HUES64 (cell line): ENCODE measurements at regions not wholly inside any gene's neighbourhood (a gene's known extent, or its start where the extent isn't known, plus 50 kb on each side); places are given as distances from the start of the nearest gene placed in this dataset.
"Not testable (repeated sequence)": the region's sequence is repeated elsewhere in the genome, so short reads cannot be mapped to it uniquely, and the experiment has no call there.

Source experiments
- H3K27ac ChIP-seq: 2 replicates; pipeline ENCODE4 v1.7.0; 2013; ENCODE audit warnings: low read depth, low read length, inconsistent platforms
- H3K27me3 ChIP-seq: 2 replicates; pipeline ENCODE4 v1.6.1; 2013; ENCODE audit warnings: mild to moderate bottlenecking, low read length; ENCODE audit not compliant: insufficient read depth
- H3K36me3 ChIP-seq: 2 replicates; pipeline ENCODE4 v1.6.1; 2013; ENCODE audit warnings: mild to moderate bottlenecking, low read length; ENCODE audit not compliant: insufficient read depth
- H3K4me1 ChIP-seq: 2 replicates; pipeline ENCODE4 v1.6.1; 2013; ENCODE audit warnings: mild to moderate bottlenecking, low read length, moderate library complexity; ENCODE audit not compliant: insufficient read depth
- H3K4me3 ChIP-seq: 2 replicates; pipeline ENCODE4 v1.5.1; 2013; ENCODE audit warnings: mild to moderate bottlenecking, low read length, moderate library complexity
- H3K9ac ChIP-seq: 2 replicates; pipeline ENCODE4 v1.6.1; 2013; ENCODE audit warnings: mild to moderate bottlenecking, low read depth, low read length
- H3K9me3 ChIP-seq: 2 replicates; pipeline ENCODE4 v1.6.1; 2013; ENCODE audit warnings: low read depth, low read length; ENCODE audit not compliant: insufficient read depth
- WGBS: fragments of 150-250, 120-280 bp; methylation state at CpG from one replicate; pipeline ENCODE4 v1.1.7; 2013; ENCODE audit warnings: missing lambda C conversion rate; 5-methylcytosine and 5-hydroxymethylcytosine counted together

DNA sequence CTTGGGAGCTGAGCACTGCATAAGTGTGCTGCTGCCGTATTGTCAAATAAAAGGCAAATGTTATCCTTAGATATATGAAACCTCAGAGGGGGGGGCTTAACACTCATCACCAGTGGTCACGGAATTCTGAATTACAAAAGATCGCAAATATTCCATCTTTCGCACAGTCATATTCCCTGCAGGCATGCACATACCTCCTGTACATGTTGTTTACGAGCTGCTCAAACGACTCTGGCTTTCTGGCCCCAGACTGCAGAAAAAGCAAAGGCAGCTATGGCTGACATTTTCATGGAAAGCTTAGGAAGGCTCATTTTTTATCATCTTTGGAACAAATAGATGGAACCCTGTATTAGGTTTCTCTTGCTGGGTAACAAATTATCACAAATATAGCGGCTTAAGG is 265.5 kb upstream of the NBPF12 start:
- not testable (repeated sequence) for H3K27ac ChIP-seq, H3K4me1 ChIP-seq
- 74% methylated on average over 3 of the region's 7 CpGs for WGBS

GRCh38 chr1:146671588-146671987 is 266.5 kb upstream of the NBPF12 start:
- H3K36me3 ChIP-seq, H3K4me1 ChIP-seq, H3K4me3 ChIP-seq, H3K27me3 ChIP-seq, H3K9me3 ChIP-seq, H3K9ac ChIP-seq, H3K27ac ChIP-seq: not testable (repeated sequence)
- WGBS, result 100% methylated on average over 2 of the region's 6 CpGs

More for the DNA sequence above, 265.5 kb upstream of the NBPF12 start:
- H3K9me3 ChIP-seq, H3K4me3 ChIP-seq, H3K36me3 ChIP-seq, H3K9ac ChIP-seq, H3K27me3 ChIP-seq: not testable (repeated sequence)

DNA sequence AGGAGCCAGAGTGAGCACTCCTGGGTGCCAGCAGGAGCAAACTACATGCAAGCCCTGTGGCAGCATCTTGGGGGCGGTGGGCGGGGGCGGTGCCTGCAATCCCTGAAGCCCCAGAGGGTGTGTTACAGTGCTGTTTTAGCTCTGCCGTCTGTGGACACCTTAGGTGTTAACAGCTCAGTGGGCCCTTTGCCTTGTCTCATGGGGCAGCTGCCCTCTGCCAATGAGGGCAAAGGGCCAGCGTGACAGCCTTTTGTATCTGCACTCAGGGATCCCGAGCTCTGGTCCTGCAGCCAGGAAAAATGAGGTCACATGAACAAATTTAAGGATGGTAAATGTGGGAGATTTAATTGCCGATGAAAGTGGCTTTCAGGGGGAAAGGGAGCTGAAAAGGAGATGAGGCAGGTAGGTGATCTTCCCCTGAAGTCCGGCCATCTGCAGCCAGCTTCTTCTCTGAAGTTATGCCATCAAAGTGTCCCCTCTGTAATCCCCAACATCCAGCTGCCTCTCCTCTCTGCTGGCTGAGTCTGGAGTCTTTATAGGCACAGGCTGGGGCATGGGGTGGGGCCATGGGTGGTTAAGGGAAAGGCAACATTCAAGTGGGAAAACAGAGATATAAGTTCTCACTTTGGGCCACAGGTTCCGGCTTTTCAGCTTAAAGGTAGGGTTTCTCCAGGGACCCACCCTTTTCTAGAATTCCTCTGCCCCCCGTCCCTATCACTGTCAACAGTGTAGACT is 267.1 kb upstream of the NBPF12 start:
- H3K4me1 ChIP-seq, H3K9me3 ChIP-seq, H3K27me3 ChIP-seq, H3K9ac ChIP-seq, H3K36me3 ChIP-seq, H3K4me3 ChIP-seq, H3K27ac ChIP-seq: not testable (repeated sequence)
- 91% methylated on average over 8 of the region's 10 CpGs for WGBS

DNA sequence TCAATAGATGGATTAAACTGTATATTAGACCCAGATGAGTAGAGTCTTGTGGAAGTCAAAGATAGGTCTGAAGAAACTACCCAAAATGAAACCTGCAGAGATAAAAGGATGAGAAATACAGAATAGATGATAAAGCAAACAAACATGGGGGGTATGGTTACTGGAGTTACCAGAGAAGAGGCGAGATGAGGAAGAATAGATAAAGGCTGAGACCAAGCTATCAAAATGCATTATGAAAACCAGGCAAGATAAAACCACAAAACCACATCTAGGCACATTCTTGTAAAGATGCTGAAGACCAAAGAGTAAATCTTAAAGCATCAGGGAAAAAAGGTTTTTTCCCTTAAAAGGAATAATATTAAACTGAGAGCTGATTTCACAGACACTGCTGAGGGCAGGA is 271.8 kb upstream of the NBPF12 start:
- H3K36me3 ChIP-seq, H3K27me3 ChIP-seq, H3K9ac ChIP-seq, H3K4me1 ChIP-seq, H3K4me3 ChIP-seq, H3K9me3 ChIP-seq, H3K27ac ChIP-seq: not testable (repeated sequence)
- WGBS, result no CpG with 5 or more reads among the region's 1 CpG

DNA sequence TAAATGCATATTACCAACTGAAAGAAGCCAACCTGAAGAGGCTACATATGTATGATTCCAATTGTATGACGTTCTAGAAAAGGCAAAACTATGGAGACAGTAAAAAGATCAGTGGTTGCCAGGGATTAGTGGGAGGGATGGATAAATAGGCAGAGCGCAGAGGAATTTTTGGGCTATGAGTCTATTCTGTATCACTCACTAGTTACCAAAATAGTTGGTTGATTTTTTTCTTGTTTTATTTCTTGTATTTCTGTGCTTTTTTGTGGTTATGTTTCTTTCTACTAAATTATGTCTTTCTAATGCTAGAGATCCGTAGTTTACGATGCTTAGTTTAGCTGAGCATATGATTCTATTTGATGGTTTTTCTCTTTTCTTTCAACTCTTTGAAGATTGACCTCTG is 277.9 kb upstream of the NBPF12 start:
- H3K27me3 ChIP-seq, H3K4me1 ChIP-seq, H3K4me3 ChIP-seq, H3K36me3 ChIP-seq, H3K9me3 ChIP-seq, H3K27ac ChIP-seq, H3K9ac ChIP-seq: not testable (repeated sequence)
- WGBS, result no CpG with 5 or more reads among the region's 4 CpGs

- H3K27me3 ChIP-seq, H3K4me3 ChIP-seq, H3K36me3 ChIP-seq, H3K27ac ChIP-seq, H3K9ac ChIP-seq, H3K4me1 ChIP-seq, H3K9me3 ChIP-seq: not testable (repeated sequence)
- WGBS, result no CpG with 5 or more reads among the region's 3 CpGs
Observed at GRCh38 chr1:146656356-146657060, 281.6 kb upstream of the NBPF12 start.

DNA sequence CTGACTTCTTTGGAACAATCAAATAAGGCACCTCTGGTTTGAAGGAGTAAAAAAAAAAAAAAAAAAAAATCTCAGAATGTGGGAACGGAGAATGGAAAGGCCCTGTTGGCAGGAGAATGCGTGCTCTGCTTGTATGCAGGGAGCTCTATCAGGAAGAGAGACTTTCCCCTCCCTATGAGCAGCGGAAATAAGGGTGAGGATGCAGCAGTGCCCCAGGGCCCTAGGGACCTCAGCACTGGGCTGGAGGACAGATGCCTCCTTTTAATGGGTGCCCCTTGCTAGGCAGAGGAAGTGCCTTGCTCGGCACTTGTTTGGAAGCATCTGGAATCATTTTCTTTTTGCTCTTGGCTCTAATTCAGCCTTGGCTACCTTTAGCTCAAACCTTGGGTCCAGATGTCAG is 283.4 kb upstream of the NBPF12 start:
- not testable (repeated sequence) for H3K9me3 ChIP-seq, H3K36me3 ChIP-seq, H3K27me3 ChIP-seq, H3K9ac ChIP-seq, H3K4me3 ChIP-seq, H3K27ac ChIP-seq, H3K4me1 ChIP-seq
- 89% methylated on average over 2 of the region's 4 CpGs for WGBS

GRCh38 chr1:146645978-146646604 is 292.0 kb upstream of the NBPF12 start:
- not testable (repeated sequence) for H3K4me1 ChIP-seq, H3K27me3 ChIP-seq, H3K9me3 ChIP-seq, H3K9ac ChIP-seq, H3K4me3 ChIP-seq, H3K36me3 ChIP-seq, H3K27ac ChIP-seq
- WGBS, result 67% methylated on average over 4 of the region's 6 CpGs

GRCh38 chr1:146641534-146641933 is 296.6 kb upstream of the NBPF12 start:
- H3K27ac ChIP-seq, H3K4me3 ChIP-seq, H3K27me3 ChIP-seq, H3K9ac ChIP-seq, H3K36me3 ChIP-seq, H3K4me1 ChIP-seq, H3K9me3 ChIP-seq: not testable (repeated sequence)
- WGBS, result no CpG with 5 or more reads among the region's 3 CpGs

DNA sequence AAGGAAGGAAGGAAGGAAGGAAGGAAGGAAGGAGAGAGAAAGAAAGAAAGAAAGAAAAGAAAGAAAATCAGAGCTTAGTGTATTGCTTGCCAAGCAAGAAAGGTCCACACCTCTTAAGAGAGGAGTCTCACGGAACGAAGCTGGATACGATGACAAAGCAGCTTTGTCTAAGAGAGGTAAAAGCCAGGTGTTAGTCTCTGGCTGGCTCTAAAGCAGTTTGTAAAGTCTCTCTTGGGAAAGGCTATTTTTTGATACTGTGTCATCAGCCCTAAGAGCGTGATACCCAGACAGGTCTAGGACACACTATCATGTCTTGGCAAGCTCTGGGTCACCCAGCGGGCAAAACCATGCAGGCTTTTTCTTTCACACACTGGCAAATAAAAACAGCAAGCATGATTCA is 297.5 kb upstream of the NBPF12 start:
- not testable (repeated sequence) for H3K27me3 ChIP-seq, H3K27ac ChIP-seq, H3K9ac ChIP-seq, H3K4me3 ChIP-seq, H3K36me3 ChIP-seq, H3K9me3 ChIP-seq, H3K4me1 ChIP-seq
- 95% methylated on average over 5 of the region's 5 CpGs for WGBS

- H3K27ac ChIP-seq, H3K36me3 ChIP-seq, H3K9me3 ChIP-seq, H3K27me3 ChIP-seq, H3K4me1 ChIP-seq, H3K9ac ChIP-seq, H3K4me3 ChIP-seq: not testable (repeated sequence)
- WGBS, result no CpG with 5 or more reads among the region's 1 CpG
Observed at GRCh38 chr1:146630302-146630701, 307.8 kb upstream of the NBPF12 start.
